GM12875 (cell line): ENCODE measurements at regions not wholly inside any gene's neighbourhood (a gene's known extent, or its start where the extent isn't known, plus 50 kb on each side); places are given as distances from the start of the nearest gene placed in this dataset.

Source experiments
- H3K4me3 ChIP-seq: one replicate; pipeline ENCODE4 v1.5.1; 2011; ENCODE audit warnings: low read depth, low read length, control low read depth
- CTCF ChIP-seq: IDR thresholded peaks from 2 replicates; pipeline ENCODE4 v1.5.1; 2011; ENCODE audit warnings: low read depth, mild to moderate bottlenecking, control low read depth, inconsistent platforms, low read length, moderate library complexity, borderline replicate concordance; ENCODE audit not compliant: insufficient read depth

GRCh38 chr4:24010573-24010972 is 120.7 kb upstream of the PPARGC1A start:
- TF ChIP-seq CTCF = no peak

GRCh38 chr4:24007860-24008261 is 118.0 kb upstream of the PPARGC1A start:
- H3K4me3 ChIP-seq = no peak overlapping the region
- TF ChIP-seq CTCF = no peak

More at GRCh38 chr4:24010573-24010972, 120.7 kb upstream of the PPARGC1A start:
- no peak overlapping the region for H3K4me3 ChIP-seq

DNA sequence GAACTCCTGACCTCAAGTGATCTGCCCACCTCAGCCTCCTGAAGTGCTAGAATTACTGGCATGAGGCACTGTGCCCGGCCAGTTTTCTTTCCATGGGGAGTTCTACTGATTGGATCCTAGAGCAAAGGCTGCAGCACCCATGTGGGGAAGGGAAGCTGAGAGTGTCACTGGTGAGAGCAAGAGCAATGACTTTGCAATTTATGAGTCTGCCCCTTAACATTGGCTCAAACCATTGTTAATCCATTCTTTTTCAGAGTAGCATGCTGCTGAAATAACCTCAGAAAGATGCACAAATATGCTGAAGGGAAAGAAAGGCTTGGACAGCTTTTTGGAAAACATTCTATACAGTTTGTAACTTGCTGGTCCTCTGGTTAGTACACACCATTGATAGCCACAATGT is 116.4 kb upstream of the PPARGC1A start:
- TF ChIP-seq CTCF = no peak
- no peak overlapping the region for H3K4me3 ChIP-seq

- H3K4me3 ChIP-seq = no peak overlapping the region
- TF ChIP-seq CTCF = no peak
These were observed 114.1 kb upstream of the PPARGC1A start for GRCh38 chr4:24003926-24004325.

GRCh38 chr4:24003496-24003895 is 113.6 kb upstream of the PPARGC1A start:
- H3K4me3 ChIP-seq = no peak overlapping the region
- no peak for TF ChIP-seq CTCF

DNA sequence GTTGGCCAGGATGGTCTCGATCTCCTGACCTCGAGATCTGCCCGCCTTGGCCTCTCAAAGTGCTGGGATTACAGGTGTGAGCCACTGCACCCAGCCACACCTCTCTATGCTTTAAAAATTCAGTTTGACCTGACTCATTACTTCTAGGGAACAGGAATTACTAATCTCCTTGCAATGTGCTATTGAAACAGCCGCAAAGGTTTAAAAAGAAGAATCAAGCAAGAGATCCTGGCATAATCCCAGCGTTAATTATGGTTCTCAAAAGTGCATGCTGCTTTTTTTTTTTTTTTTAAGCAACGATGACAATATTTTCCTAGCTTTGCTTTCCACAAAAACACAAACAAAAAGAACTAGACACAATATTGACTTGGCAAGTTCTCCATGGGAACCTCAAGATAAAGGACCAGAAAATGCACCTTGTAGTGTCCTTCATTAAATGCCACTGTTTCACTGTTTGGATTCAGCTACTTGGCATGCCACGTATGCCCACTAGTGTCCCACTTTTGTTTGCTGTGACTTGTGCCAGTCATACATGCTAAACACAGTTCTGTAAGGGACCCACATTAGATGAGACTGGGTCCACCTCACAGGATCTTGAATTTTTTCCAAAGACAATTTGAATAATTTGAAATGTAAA is 112.6 kb upstream of the PPARGC1A start:
- H3K4me3 ChIP-seq = no peak overlapping the region
- TF ChIP-seq CTCF = no peak

DNA sequence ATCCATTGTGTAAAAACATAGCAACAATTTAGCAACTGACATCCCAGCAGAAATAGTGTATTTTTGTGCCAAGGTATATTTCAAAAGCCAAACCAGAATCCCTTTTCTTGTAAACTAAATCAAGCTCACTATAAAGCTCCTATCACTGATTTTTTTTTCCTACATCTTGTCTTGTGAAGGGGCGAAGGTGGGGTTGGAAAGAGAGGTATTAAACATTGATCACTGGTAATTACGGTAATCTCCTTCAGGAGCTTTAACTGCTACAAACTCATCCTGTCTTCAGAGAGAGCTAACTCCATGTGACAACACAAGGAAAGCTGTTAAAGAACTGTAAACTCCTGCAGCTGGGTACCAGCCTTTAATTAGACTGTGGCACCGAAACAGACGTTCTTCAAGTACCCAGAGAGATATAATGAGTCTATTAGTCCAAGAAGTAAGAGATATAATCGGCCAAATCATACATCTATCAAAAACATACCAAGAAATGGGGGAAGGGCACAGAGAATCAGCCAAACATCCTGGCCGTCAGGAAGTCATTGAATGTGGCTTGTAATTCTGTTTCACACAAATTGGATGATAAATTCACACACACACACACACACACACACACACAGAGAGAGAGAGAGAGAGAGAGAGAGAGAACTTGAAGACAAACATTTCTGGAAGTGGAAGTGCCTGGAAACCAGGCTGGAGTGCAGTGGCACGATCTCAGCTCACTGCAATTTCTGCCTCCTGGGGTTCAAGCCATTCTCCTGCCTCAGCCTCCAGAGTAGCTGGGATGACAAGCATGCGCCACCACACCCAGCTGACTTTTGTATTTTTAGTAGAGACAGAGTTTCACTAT is 111.9 kb upstream of the PPARGC1A start:
- TF ChIP-seq CTCF = no peak
- no peak overlapping the region for H3K4me3 ChIP-seq
